ENCODE measurements at regions not wholly inside any gene's neighbourhood (a gene's known extent, or its start where the extent isn't known, plus 50 kb on each side); places are given as distances from the start of the nearest gene placed in this dataset.
A peak's percentile ranks its signal among the peaks of the same experiment; 100 is the strongest.

- Histone ChIP-seq H3K9me3 (replicated peaks) (no peaks in the 10 kb centered on the region), H3K4me1 (replicated peaks) (peaks cover 3% of the 10 kb centered on the region; the same call in 1 of the 2 replicates), H3K4me3 (no peak overlapping the region), H3K27ac (no peak overlapping the region), H3K27me3 (replicated peaks) (no peaks in the 10 kb centered on the region; the same call in 1 of the 2 replicates), H3K36me3 (no peaks in the 10 kb centered on the region)
- no peak for DNase-seq (ENCODE audit: low read depth in 1 of 2, low spot score in 2 of 2)
Measured at GRCh38 chr15:37789397-37789786, 145.0 kb upstream of the TMCO5A start.

GRCh38 chr15:37789881-37790280 is 144.6 kb upstream of the TMCO5A start:
- H3K27ac ChIP-seq: no peak overlapping the region
- no peaks in the 10 kb centered on the region for H3K36me3 ChIP-seq
- H3K9me3 ChIP-seq (replicated peaks): no peaks in the 10 kb centered on the region

GRCh38 chr15:37791693-37792092 is 142.7 kb upstream of the TMCO5A start:
- Histone ChIP-seq H3K27ac (no peak overlapping the region), H3K4me3 (no peak overlapping the region), H3K27me3 (replicated peaks) (no peaks in the 10 kb centered on the region; the same call in 1 of the 2 replicates), H3K4me1 (replicated peaks) (peaks cover 3% of the 10 kb centered on the region; the same call in 1 of the 2 replicates), H3K36me3 (no peaks in the 10 kb centered on the region), H3K9me3 (replicated peaks) (no peaks in the 10 kb centered on the region)
- no peak for DNase-seq (ENCODE audit: low read depth in 1 of 2, low spot score in 2 of 2)

More at GRCh38 chr15:37789881-37790280, 144.6 kb upstream of the TMCO5A start:
- Histone ChIP-seq H3K4me1 (replicated peaks) (peaks cover 3% of the 10 kb centered on the region; the same call in 1 of the 2 replicates), H3K27me3 (replicated peaks) (no peaks in the 10 kb centered on the region; the same call in 1 of the 2 replicates), H3K4me3 (no peak overlapping the region)
- peak in 1 of 2 experiments; percentile 6 for DNase-seq (ENCODE audit: low read depth in 1 of 2, low spot score in 2 of 2)

GRCh38 chr15:37792351-37792750 is 142.1 kb upstream of the TMCO5A start:
- Histone ChIP-seq H3K36me3 (no peaks in the 10 kb centered on the region), H3K27me3 (replicated peaks) (no peaks in the 10 kb centered on the region; the same call in 1 of the 2 replicates), H3K4me3 (no peak overlapping the region), H3K9me3 (replicated peaks) (no peaks in the 10 kb centered on the region), H3K4me1 (replicated peaks) (peaks cover 3% of the 10 kb centered on the region; the same call in 1 of the 2 replicates), H3K27ac (no peak overlapping the region)
- DNase-seq (ENCODE audit: low read depth in 1 of 2, low spot score in 2 of 2): no peak

- no peak for DNase-seq (ENCODE audit: low read depth in 1 of 2, low spot score in 2 of 2)
- Histone ChIP-seq H3K4me3 (no peak overlapping the region), H3K36me3 (no peaks in the 10 kb centered on the region), H3K4me1 (replicated peaks) (peaks cover 3% of the 10 kb centered on the region; the same call in 1 of the 2 replicates), H3K27me3 (replicated peaks) (no peaks in the 10 kb centered on the region; the same call in 1 of the 2 replicates), H3K27ac (no peak overlapping the region), H3K9me3 (replicated peaks) (no peaks in the 10 kb centered on the region)
Measured at GRCh38 chr15:37793851-37794250, 140.6 kb upstream of the TMCO5A start.

GRCh38 chr15:37794947-37795346 is 139.5 kb upstream of the TMCO5A start:
- Histone ChIP-seq H3K27ac (no peak overlapping the region), H3K9me3 (replicated peaks) (no peaks in the 10 kb centered on the region), H3K36me3 (no peaks in the 10 kb centered on the region), H3K27me3 (replicated peaks) (no peaks in the 10 kb centered on the region; the same call in 1 of the 2 replicates), H3K4me1 (replicated peaks) (peaks cover 2% of the 10 kb centered on the region; the same call in 1 of the 2 replicates), H3K4me3 (no peak overlapping the region)
- no peak for DNase-seq (ENCODE audit: low read depth in 1 of 2, low spot score in 2 of 2)

GRCh38 chr15:37801529-37801928 is 132.9 kb upstream of the TMCO5A start:
- no peak overlapping the region for H3K4me3 ChIP-seq
- no peaks in the 10 kb centered on the region for H3K27me3 ChIP-seq (replicated peaks)
- no peak for DNase-seq (ENCODE audit: low read depth in 1 of 2, low spot score in 2 of 2)
- no peaks in the 10 kb centered on the region for H3K9me3 ChIP-seq (replicated peaks)
- no peak overlapping the region for H3K27ac ChIP-seq
- no peaks in the 10 kb centered on the region for H3K36me3 ChIP-seq
- no peaks in the 10 kb centered on the region for H3K4me1 ChIP-seq (replicated peaks)

- Histone ChIP-seq H3K27me3 (replicated peaks) (no peaks in the 10 kb centered on the region), H3K36me3 (no peaks in the 10 kb centered on the region), H3K27ac (no peak overlapping the region), H3K4me1 (replicated peaks) (no peaks in the 10 kb centered on the region), H3K9me3 (replicated peaks) (no peaks in the 10 kb centered on the region), H3K4me3 (no peak overlapping the region)
- DNase-seq (ENCODE audit: low read depth in 1 of 2, low spot score in 2 of 2): no peak
Measured at GRCh38 chr15:37806808-37807207, 127.6 kb upstream of the TMCO5A start.

GRCh38 chr15:37810381-37810780 is 124.1 kb upstream of the TMCO5A start:
- Histone ChIP-seq H3K4me1 (replicated peaks) (no peaks in the 10 kb centered on the region), H3K36me3 (no peaks in the 10 kb centered on the region), H3K27ac (no peak overlapping the region), H3K9me3 (replicated peaks) (no peaks in the 10 kb centered on the region), H3K27me3 (replicated peaks) (no peaks in the 10 kb centered on the region), H3K4me3 (no peak overlapping the region)
- DNase-seq (ENCODE audit: low read depth in 1 of 2, low spot score in 2 of 2): no peak

- no peak for DNase-seq (ENCODE audit: low read depth in 1 of 2, low spot score in 2 of 2)
- Histone ChIP-seq H3K9me3 (replicated peaks) (no peaks in the 10 kb centered on the region), H3K4me1 (replicated peaks) (no peaks in the 10 kb centered on the region), H3K36me3 (no peaks in the 10 kb centered on the region), H3K27me3 (replicated peaks) (no peaks in the 10 kb centered on the region), H3K27ac (no peak overlapping the region), H3K4me3 (no peak overlapping the region)
Measured at GRCh38 chr15:37813306-37813705, 121.1 kb upstream of the TMCO5A start.

- Histone ChIP-seq H3K4me3 (no peak overlapping the region), H3K4me1 (replicated peaks) (no peaks in the 10 kb centered on the region), H3K27ac (no peak overlapping the region), H3K36me3 (no peaks in the 10 kb centered on the region), H3K27me3 (replicated peaks) (no peaks in the 10 kb centered on the region), H3K9me3 (replicated peaks) (no peaks in the 10 kb centered on the region)
- DNase-seq (ENCODE audit: low read depth in 1 of 2, low spot score in 2 of 2): no peak
Measured at GRCh38 chr15:37814847-37815515, 119.5 kb upstream of the TMCO5A start.

GRCh38 chr15:37818152-37818677 is 116.2 kb upstream of the TMCO5A start:
- Histone ChIP-seq H3K36me3 (no peaks in the 10 kb centered on the region), H3K4me3 (no peak overlapping the region), H3K27ac (no peak overlapping the region), H3K9me3 (replicated peaks) (no peaks in the 10 kb centered on the region), H3K27me3 (replicated peaks) (no peaks in the 10 kb centered on the region), H3K4me1 (replicated peaks) (no peaks in the 10 kb centered on the region)
- DNase-seq (ENCODE audit: low read depth in 1 of 2, low spot score in 2 of 2): no peak

- no peak for DNase-seq (ENCODE audit: low read depth in 1 of 2, low spot score in 2 of 2)
- no peak overlapping the region for H3K4me3 ChIP-seq
- H3K27me3 ChIP-seq (replicated peaks): no peaks in the 10 kb centered on the region
- H3K4me1 ChIP-seq (replicated peaks): no peaks in the 10 kb centered on the region
- no peak overlapping the region for H3K27ac ChIP-seq
- no peaks in the 10 kb centered on the region for H3K9me3 ChIP-seq (replicated peaks)
- H3K36me3 ChIP-seq: no peaks in the 10 kb centered on the region
Measured at GRCh38 chr15:37819191-37819590, 115.2 kb upstream of the TMCO5A start.

- H3K4me3 ChIP-seq: no peak overlapping the region
- DNase-seq (ENCODE audit: low read depth in 1 of 2, low spot score in 2 of 2): no peak
- H3K4me1 ChIP-seq (replicated peaks): peaks cover 8% of the 10 kb centered on the region
- no peaks in the 10 kb centered on the region for H3K36me3 ChIP-seq
- no peaks in the 10 kb centered on the region for H3K27me3 ChIP-seq (replicated peaks)
- no peak overlapping the region for H3K27ac ChIP-seq
- no peaks in the 10 kb centered on the region for H3K9me3 ChIP-seq (replicated peaks)
Measured at GRCh38 chr15:37820380-37821128, 113.9 kb upstream of the TMCO5A start.
